Posterior vena cava (tissue), 2 donors: ENCODE measurements at regions not wholly inside any gene's neighbourhood (a gene's known extent, or its start where the extent isn't known, plus 50 kb on each side); places are given as distances from the start of the nearest gene placed in this dataset.

ENCODE experiments used
- DNase-seq: peaks from one replicate; pipeline ENCODE4 v3.0.0-alpha.2; 2020; ENCODE audit warnings: low spot score
- intact Hi-C, 2 donors: fragments of 100-400 bp; cut with DNase I; formaldehyde crosslinking; loops; one replicate each; pipeline versions ENCODE4 v1.14.1 to v1.14.2; 2022 to 2023
- donor health status: DM: yes; HTN: yes; CAD: no.
- donor health status: DM: yes; HTN: yes; CAD: no.

- no peak for DNase-seq
- intact Hi-C loops, result no loop called here
Observed at GRCh38 chr5:145324767-145325479, 510.2 kb downstream of the PRELID2 start.

- DNase-seq, result no peak
- intact Hi-C loops, result no loop called here
Observed at GRCh38 chr5:145324101-145324500, 511.0 kb downstream of the PRELID2 start.

- intact Hi-C loops, result no loop called here
- no peak for DNase-seq
Observed at GRCh38 chr5:145316282-145316681, 518.9 kb downstream of the PRELID2 start.

GRCh38 chr5:145307866-145308382 is 527.2 kb downstream of the PRELID2 start:
- no peak for DNase-seq
- intact Hi-C loops, result no loop called here

GRCh38 chr5:145295236-145295835 is 539.8 kb downstream of the PRELID2 start:
- intact Hi-C loops, result no loop called here
- no peak for DNase-seq

GRCh38 chr5:145294331-145294730 is 540.8 kb downstream of the PRELID2 start:
- no peak for DNase-seq
- intact Hi-C loops, result no loop called here

- DNase-seq, result no peak
- intact Hi-C loops, result no loop called here
Observed at GRCh38 chr5:145293716-145294115, 541.4 kb downstream of the PRELID2 start.

GRCh38 chr5:145292278-145292677 is 542.9 kb downstream of the PRELID2 start:
- no peak for DNase-seq
- intact Hi-C loops, result no loop called here

GRCh38 chr5:145283141-145283810 is 551.9 kb downstream of the PRELID2 start:
- no peak for DNase-seq
- intact Hi-C loops, result no loop called here

- DNase-seq, result no peak
- intact Hi-C loops, result no loop called here
Observed at GRCh38 chr5:145280806-145281205, 554.3 kb downstream of the PRELID2 start.

GRCh38 chr5:145280214-145280613 is 554.9 kb downstream of the PRELID2 start:
- intact Hi-C loops, result no loop called here
- no peak for DNase-seq

- intact Hi-C loops, result no loop called here
- no peak for DNase-seq
Observed at GRCh38 chr5:145260670-145261069, 574.5 kb downstream of the PRELID2 start.

- no peak for DNase-seq
- intact Hi-C loops, result no loop called here
Observed at GRCh38 chr5:145247745-145248040, 587.4 kb downstream of the PRELID2 start.

GRCh38 chr5:145246961-145247744 is 588.0 kb downstream of the PRELID2 start:
- no peak for DNase-seq
- intact Hi-C loops, result no loop called here

- DNase-seq, result no peak
- intact Hi-C loops, result no loop called here
Observed at GRCh38 chr5:145246379-145246778, 588.8 kb downstream of the PRELID2 start.

GRCh38 chr5:145245354-145245753 is 589.8 kb downstream of the PRELID2 start:
- no peak for DNase-seq

GRCh38 chr5:145244788-145245187 is 590.4 kb downstream of the PRELID2 start:
- DNase-seq, result no peak
- intact Hi-C loops, result no loop called here

More at GRCh38 chr5:145245354-145245753, 589.8 kb downstream of the PRELID2 start:
- intact Hi-C loops, result no loop called here

GRCh38 chr5:145244251-145244650 is 590.9 kb downstream of the PRELID2 start:
- intact Hi-C loops, result no loop called here

GRCh38 chr5:145243016-145243415 is 592.1 kb downstream of the PRELID2 start:
- intact Hi-C loops, result no loop called here

More at GRCh38 chr5:145244251-145244650, 590.9 kb downstream of the PRELID2 start:
- no peak for DNase-seq

GRCh38 chr5:145242551-145242950 is 592.6 kb downstream of the PRELID2 start:
- no peak for DNase-seq
- intact Hi-C loops, result no loop called here

More at GRCh38 chr5:145243016-145243415, 592.1 kb downstream of the PRELID2 start:
- no peak for DNase-seq
